Gastroesophageal sphincter (tissue), 3 donors: ENCODE measurements at regions not wholly inside any gene's neighbourhood (a gene's known extent, or its start where the extent isn't known, plus 50 kb on each side); places are given as distances from the start of the nearest gene placed in this dataset.

Source experiments
- EP300 ChIP-seq: sonication (generic); formaldehyde crosslinking; IDR thresholded peaks from one replicate; pipeline ENCODE4 v1.6.1; 2017; ENCODE audit warnings: antibody characterized with exemption, mild to moderate bottlenecking
- POLR2A ChIP-seq, 2 donors: fragments of 450-650 bp; IDR thresholded peaks; one replicate each; pipeline ENCODE4 v1.6.1; 2017; ENCODE audit warnings: antibody characterized with exemption in 2 of 2, mild to moderate bottlenecking in 2 of 2, moderate library complexity in 1 of 2
- POLR2AphosphoS5 ChIP-seq: sonication (generic); formaldehyde crosslinking; IDR thresholded peaks from one replicate; pipeline ENCODE4 v1.6.1; 2017; ENCODE audit warnings: antibody characterized with exemption
- TF ChIP-seq, protein P1 (sequence below), 4 experiments: fragments of 200-600 bp in 2 of 4; fragments of 450-650 bp in 2 of 4; sonication (generic) in 1 of 4; IDR thresholded peaks; one replicate each; pipeline ENCODE4 v1.5.1; 2017 to 2019; ENCODE audit warnings: antibody characterized with exemption in 4 of 4, mild to moderate bottlenecking in 2 of 4, moderate library complexity in 2 of 4

DNA sequence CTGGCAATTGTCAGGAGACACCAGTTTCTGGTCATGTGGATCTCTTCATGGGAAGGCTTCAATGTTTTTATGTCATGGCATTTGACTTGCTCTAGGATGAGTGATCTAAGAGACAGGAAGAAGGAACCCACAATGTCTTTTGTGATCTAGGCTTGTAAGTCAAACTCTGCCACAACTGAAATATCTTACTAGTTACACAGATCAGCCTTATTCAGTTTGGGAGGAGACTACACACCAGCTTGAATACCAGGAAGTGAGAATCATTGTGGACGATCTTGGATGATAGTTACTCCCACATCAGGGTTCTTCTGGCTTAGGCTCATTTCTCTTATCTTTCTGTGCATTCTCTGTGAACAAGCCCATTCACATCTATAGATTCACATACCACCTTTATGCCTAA, 236.2 kb upstream of the FBXO33 start:
- TF ChIP-seq POLR2A (IDR thresholded peaks at IDR 0.05) (no peak), POLR2AphosphoS5 (no peak), EP300 (no peak)
- TF ChIP-seq, protein P1, sequence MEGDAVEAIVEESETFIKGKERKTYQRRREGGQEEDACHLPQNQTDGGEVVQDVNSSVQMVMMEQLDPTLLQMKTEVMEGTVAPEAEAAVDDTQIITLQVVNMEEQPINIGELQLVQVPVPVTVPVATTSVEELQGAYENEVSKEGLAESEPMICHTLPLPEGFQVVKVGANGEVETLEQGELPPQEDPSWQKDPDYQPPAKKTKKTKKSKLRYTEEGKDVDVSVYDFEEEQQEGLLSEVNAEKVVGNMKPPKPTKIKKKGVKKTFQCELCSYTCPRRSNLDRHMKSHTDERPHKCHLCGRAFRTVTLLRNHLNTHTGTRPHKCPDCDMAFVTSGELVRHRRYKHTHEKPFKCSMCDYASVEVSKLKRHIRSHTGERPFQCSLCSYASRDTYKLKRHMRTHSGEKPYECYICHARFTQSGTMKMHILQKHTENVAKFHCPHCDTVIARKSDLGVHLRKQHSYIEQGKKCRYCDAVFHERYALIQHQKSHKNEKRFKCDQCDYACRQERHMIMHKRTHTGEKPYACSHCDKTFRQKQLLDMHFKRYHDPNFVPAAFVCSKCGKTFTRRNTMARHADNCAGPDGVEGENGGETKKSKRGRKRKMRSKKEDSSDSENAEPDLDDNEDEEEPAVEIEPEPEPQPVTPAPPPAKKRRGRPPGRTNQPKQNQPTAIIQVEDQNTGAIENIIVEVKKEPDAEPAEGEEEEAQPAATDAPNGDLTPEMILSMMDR (IDR thresholded peaks at IDR 0.05): no peak
